Tibial nerve (tissue), 4 donors: ENCODE measurements at regions not wholly inside any gene's neighbourhood (a gene's known extent, or its start where the extent isn't known, plus 50 kb on each side); places are given as distances from the start of the nearest gene placed in this dataset.

Source experiments
- DNase-seq, 2 donors: peaks; one replicate each; pipeline ENCODE4 v3.0.0-alpha.2; 2019; ENCODE audit warnings: low spot score in 2 of 2
- H3K27ac ChIP-seq, 4 donors: fragments of 200-600 bp; sonication (generic) in 3 of 4; one replicate each; pipeline ENCODE4 v1.5.1; 2017 to 2019; ENCODE audit warnings: mild to moderate bottlenecking in 1 of 4
- H3K27me3 ChIP-seq, 2 donors: fragments of 200-600 bp; sonication (generic) in 1 of 2; one replicate each; pipeline versions ENCODE4 v1.5.1 to v1.6.0; 2017 to 2019
- H3K36me3 ChIP-seq, 3 donors: fragments of 200-600 bp; sonication (generic); one replicate each; pipeline ENCODE4 v1.5.1; 2018 to 2019
- H3K4me1 ChIP-seq, 4 donors: fragments of 200-600 bp; sonication (generic) in 3 of 4; one replicate each; pipeline ENCODE4 v1.5.1; 2017 to 2019
- H3K4me3 ChIP-seq, 4 donors: fragments of 200-600 bp; sonication (generic) in 3 of 4; one replicate each; pipeline ENCODE4 v1.5.1; 2017 to 2019; ENCODE audit warnings: mild to moderate bottlenecking in 1 of 4, moderate library complexity in 1 of 4
- H3K9me3 ChIP-seq, 4 donors: fragments of 200-600 bp; sonication (generic) in 3 of 4; one replicate each; pipeline ENCODE4 v1.5.1; 2017 to 2019
- EP300 ChIP-seq, 2 donors: sonication (generic); formaldehyde crosslinking; IDR thresholded peaks; one replicate each; pipeline ENCODE4 v1.6.1; 2017; ENCODE audit warnings: antibody characterized with exemption in 2 of 2, mild to moderate bottlenecking in 1 of 2
- POLR2A ChIP-seq, 2 donors: fragments of 450-650 bp; IDR thresholded peaks; one replicate each; pipeline ENCODE4 v1.6.1; 2017; ENCODE audit warnings: antibody characterized with exemption in 2 of 2, mild to moderate bottlenecking in 2 of 2, moderate library complexity in 2 of 2
- WGBS, 2 donors: methylation state at CpG; one replicate each; pipeline ENCODE4 v1.1.5; 2018; 5-methylcytosine and 5-hydroxymethylcytosine counted together
- TF ChIP-seq, protein P1 (sequence below), 5 experiments: fragments of 200-600 bp in 3 of 5; fragments of 450-650 bp in 2 of 5; sonication (generic) in 3 of 5; IDR thresholded peaks; one replicate each; pipeline ENCODE4 v1.5.1; 2016 to 2019; ENCODE audit warnings: antibody characterized with exemption in 5 of 5, mild to moderate bottlenecking in 3 of 5, moderate library complexity in 2 of 5

DNA sequence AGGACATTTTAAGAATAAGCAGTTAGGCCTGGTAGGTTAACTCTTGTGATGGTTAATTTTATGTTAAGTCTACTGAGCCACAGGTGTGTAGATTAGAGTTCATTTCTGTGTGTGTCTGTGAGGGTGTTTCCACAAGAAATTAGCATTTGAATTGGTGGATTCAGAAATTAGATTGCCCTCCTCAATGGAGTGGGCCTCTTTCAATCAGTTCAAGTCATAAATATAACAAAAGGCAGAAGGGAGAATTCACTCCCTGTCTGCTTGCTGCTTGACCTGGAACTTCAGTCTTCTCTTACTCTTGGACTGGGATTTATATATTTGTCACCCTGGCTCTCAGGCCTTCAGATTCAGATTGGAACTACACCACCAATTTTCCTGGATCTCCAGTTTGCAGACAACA is 55.3 kb upstream of the POM121L12 start:
- no peaks in the 10 kb centered on the region for H3K36me3 ChIP-seq
- no peaks in the 10 kb centered on the region for H3K4me1 ChIP-seq
- H3K4me3 ChIP-seq: no peak overlapping the region
- no peaks in the 10 kb centered on the region for H3K27me3 ChIP-seq
- no peak overlapping the region for H3K27ac ChIP-seq
- peaks cover 0 to 16% (median 0%) of the 10 kb centered on the region in 4 donors for H3K9me3 ChIP-seq
- DNase-seq: no peak
- TF ChIP-seq POLR2A (IDR thresholded peaks at IDR 0.05) (no peak), EP300 (IDR thresholded peaks at IDR 0.05) (no peak)
- TF ChIP-seq, protein P1, sequence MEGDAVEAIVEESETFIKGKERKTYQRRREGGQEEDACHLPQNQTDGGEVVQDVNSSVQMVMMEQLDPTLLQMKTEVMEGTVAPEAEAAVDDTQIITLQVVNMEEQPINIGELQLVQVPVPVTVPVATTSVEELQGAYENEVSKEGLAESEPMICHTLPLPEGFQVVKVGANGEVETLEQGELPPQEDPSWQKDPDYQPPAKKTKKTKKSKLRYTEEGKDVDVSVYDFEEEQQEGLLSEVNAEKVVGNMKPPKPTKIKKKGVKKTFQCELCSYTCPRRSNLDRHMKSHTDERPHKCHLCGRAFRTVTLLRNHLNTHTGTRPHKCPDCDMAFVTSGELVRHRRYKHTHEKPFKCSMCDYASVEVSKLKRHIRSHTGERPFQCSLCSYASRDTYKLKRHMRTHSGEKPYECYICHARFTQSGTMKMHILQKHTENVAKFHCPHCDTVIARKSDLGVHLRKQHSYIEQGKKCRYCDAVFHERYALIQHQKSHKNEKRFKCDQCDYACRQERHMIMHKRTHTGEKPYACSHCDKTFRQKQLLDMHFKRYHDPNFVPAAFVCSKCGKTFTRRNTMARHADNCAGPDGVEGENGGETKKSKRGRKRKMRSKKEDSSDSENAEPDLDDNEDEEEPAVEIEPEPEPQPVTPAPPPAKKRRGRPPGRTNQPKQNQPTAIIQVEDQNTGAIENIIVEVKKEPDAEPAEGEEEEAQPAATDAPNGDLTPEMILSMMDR (IDR thresholded peaks at IDR 0.05): no peak

DNA sequence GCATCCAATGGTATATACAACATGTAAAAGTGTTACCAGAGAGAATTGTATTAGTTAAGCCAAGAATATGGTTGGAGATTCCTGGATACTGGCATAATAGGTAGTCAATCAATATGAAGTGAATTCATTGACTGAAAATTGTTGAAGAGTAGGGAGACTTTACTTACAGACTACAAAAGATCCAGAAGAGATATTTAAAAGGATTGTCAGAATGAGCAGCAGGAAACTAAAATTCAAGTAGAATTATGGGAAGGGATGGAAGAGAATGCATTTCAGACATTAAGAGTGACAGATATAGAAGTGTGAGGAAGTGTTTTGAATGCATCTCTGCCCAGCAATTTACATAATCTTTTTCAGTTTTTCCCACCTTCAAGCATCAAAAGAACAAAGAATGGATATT is 62.3 kb upstream of the POM121L12 start:
- DNase-seq: no peak
- Histone ChIP-seq H3K9me3 (no peaks in the 10 kb centered on the region), H3K27ac (no peak overlapping the region), H3K4me1 (no peaks in the 10 kb centered on the region), H3K27me3 (no peaks in the 10 kb centered on the region), H3K4me3 (no peak overlapping the region), H3K36me3 (no peaks in the 10 kb centered on the region)
- no peak for TF ChIP-seq POLR2A (IDR thresholded peaks at IDR 0.05)
- TF ChIP-seq, protein P1 (IDR thresholded peaks at IDR 0.05): no peak
- no peak for TF ChIP-seq EP300 (IDR thresholded peaks at IDR 0.05)

- no peak for DNase-seq
- Histone ChIP-seq H3K4me1 (peaks cover 0 to 10% (median 2%) of the 10 kb centered on the region in 4 donors), H3K36me3 (no peaks in the 10 kb centered on the region), H3K27ac (no peak overlapping the region), H3K4me3 (no peak overlapping the region), H3K27me3 (no peaks in the 10 kb centered on the region), H3K9me3 (no peaks in the 10 kb centered on the region)
- no peak for TF ChIP-seq EP300 (IDR thresholded peaks at IDR 0.05)
- no peak for TF ChIP-seq POLR2A (IDR thresholded peaks at IDR 0.05)
- TF ChIP-seq, protein P1 (IDR thresholded peaks at IDR 0.05): no peak
- 54 to 66% methylated on average over 7 of the region's 7 CpGs for WGBS, 2 donors
These were observed 72.9 kb upstream of the POM121L12 start for GRCh38 chr7:52962402-52963076.

GRCh38 chr7:52961084-52961483 is 74.3 kb upstream of the POM121L12 start:
- H3K27ac ChIP-seq: no peak overlapping the region
- no peaks in the 10 kb centered on the region for H3K9me3 ChIP-seq
- DNase-seq: no peak
- no peaks in the 10 kb centered on the region for H3K36me3 ChIP-seq
- no peak for TF ChIP-seq EP300 (IDR thresholded peaks at IDR 0.05)
- no peak for TF ChIP-seq POLR2A (IDR thresholded peaks at IDR 0.05)
- TF ChIP-seq, protein P1 (IDR thresholded peaks at IDR 0.05): no peak
- 35 to 60% methylated on average over 1 of the region's 1 CpG for WGBS, 2 donors
- no peaks in the 10 kb centered on the region for H3K27me3 ChIP-seq
- H3K4me1 ChIP-seq: peaks cover 0 to 10% (median 2%) of the 10 kb centered on the region in 4 donors
- H3K4me3 ChIP-seq: no peak overlapping the region

GRCh38 chr7:52959878-52960660 is 75.4 kb upstream of the POM121L12 start:
- peaks cover 0 to 10% (median 2%) of the 10 kb centered on the region in 4 donors for H3K4me1 ChIP-seq
- no peak for DNase-seq
- no peaks in the 10 kb centered on the region for H3K9me3 ChIP-seq
- no peaks in the 10 kb centered on the region for H3K27me3 ChIP-seq
- H3K36me3 ChIP-seq: no peaks in the 10 kb centered on the region
- no peak overlapping the region for H3K4me3 ChIP-seq
- H3K27ac ChIP-seq: no peak overlapping the region
- TF ChIP-seq POLR2A (IDR thresholded peaks at IDR 0.05) (no peak), EP300 (IDR thresholded peaks at IDR 0.05) (no peak)
- TF ChIP-seq, protein P1 (IDR thresholded peaks at IDR 0.05): no peak
- WGBS, 2 donors: 55 to 73% methylated on average over 4 of the region's 4 CpGs
